Mammary epithelial cell (primary cell): ENCODE measurements at regions not wholly inside any gene's neighbourhood (a gene's known extent, or its start where the extent isn't known, plus 50 kb on each side); places are given as distances from the start of the nearest gene placed in this dataset.
"Not testable (repeated sequence)": the region's sequence is repeated elsewhere in the genome, so short reads cannot be mapped to it uniquely, and the experiment has no call there.

Source experiments
- CTCF ChIP-seq, 2 donors: IDR thresholded peaks in 1 of 2; conservative IDR thresholded peaks in 1 of 2; 2 replicates each; pipeline ENCODE4 v1.5.1; 2011 to 2012; ENCODE audit warnings: inconsistent platforms in 2 of 2, low read length in 2 of 2, mild to moderate bottlenecking in 2 of 2, control low read depth in 1 of 2, low read depth in 1 of 2; ENCODE audit not compliant: insufficient read depth in 1 of 2; ENCODE audit errors: extremely low read depth in 1 of 2
- EZH2 ChIP-seq: IDR thresholded peaks from 2 replicates; pipeline ENCODE4 v1.6.1; 2012; ENCODE audit warnings: low read length, inconsistent platforms, borderline replicate concordance

- not testable (repeated sequence) for TF ChIP-seq CTCF (conservative IDR thresholded peaks at IDR 0.05 in 1 of 2, IDR thresholded peaks at IDR 0.05 in 1 of 2; ENCODE audit: extremely low read depth in 1 of 2, insufficient read depth in 1 of 2, low read depth in 1 of 2, low read length in 2 of 2); EZH2
Measured at GRCh38 chr3:165498742-165499141, 302.6 kb upstream of the SLITRK3 start.
